GM18502 (cell line): ENCODE measurements at regions not wholly inside any gene's neighbourhood (a gene's known extent, or its start where the extent isn't known, plus 50 kb on each side); places are given as distances from the start of the nearest gene placed in this dataset.

ENCODE experiments used
- ATAC-seq: cut with Tn5 transposase; IDR thresholded peaks from one replicate; pipeline ENCODE4 v1.9.1; 2021; ENCODE audit warnings: mild to moderate bottlenecking; ENCODE audit not compliant: unreplicated experiment, poor library complexity

DNA sequence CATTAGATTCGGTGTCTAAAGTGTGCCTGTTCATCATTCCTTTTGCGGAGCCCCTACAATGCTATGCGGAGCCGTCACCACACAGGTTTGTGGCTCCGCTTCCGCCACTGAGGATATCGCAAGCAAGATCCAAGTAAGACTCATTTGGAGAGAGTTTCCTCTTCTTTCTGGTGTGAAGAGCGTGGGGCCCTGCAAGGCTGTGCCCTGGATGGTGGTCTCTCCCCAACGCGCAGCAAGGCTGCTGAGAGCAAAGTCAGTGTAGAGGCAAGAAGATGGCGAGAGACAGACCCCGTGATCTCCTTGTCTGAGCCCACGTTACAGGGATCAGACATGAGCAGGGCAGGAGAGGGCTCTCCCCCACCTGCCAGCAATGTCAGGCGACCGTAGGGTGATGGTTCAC is 96.3 kb upstream of the AFDN start:
- ATAC-seq = no peak

DNA sequence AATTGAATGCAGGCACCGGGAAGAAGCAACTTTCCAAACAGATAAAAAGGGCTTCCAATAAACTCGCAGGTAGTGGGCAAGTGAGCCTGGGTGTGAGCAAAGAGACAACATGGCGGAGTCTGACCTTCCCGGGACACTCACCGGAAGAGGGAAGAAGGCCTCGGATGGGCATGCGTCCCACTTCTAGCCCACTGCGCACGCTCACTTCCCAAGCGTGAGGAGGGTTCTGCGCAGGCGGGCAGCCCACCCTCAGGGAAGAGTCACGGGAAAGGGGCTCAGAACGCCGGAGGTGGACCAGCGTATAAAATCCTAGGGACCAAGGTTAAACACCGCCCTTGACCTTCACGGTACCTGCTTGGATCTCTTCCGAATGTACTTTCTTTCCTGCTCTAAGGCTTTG is 95.5 kb upstream of the AFDN start:
- ATAC-seq = no peak

DNA sequence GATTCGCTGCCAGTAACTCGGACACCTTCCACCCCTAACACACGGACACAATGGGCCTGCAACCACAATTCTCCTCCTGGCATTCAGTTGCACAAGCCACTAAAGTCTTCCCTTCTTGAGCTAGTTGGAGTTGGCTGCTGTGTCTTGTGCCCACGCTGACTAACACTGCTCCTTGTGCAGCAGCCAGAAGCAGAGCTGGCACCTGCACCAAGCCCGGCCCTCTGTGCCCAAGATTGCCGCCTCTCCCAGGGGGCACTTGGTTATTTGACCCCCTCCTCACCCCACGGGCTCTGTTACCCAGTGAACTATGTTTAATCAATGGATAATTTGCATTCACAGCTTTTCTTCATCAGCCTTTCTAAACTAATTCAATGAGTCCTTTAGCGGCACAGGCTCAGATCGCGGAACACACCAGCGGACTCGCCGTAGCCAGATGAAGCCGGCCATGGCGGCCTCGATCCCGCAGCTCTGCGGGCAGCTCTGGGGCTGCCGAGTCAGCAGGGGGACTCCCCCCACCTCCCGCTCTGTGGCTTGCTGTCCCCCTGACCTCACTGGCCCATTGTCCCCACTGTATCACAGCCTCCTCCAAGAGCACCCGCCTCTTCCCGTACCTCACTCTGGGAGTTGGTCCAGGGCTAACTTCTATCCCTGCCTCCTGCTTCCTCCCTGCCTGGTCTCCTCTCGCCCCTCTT is 94.8 kb upstream of the AFDN start:
- no peak for ATAC-seq

DNA sequence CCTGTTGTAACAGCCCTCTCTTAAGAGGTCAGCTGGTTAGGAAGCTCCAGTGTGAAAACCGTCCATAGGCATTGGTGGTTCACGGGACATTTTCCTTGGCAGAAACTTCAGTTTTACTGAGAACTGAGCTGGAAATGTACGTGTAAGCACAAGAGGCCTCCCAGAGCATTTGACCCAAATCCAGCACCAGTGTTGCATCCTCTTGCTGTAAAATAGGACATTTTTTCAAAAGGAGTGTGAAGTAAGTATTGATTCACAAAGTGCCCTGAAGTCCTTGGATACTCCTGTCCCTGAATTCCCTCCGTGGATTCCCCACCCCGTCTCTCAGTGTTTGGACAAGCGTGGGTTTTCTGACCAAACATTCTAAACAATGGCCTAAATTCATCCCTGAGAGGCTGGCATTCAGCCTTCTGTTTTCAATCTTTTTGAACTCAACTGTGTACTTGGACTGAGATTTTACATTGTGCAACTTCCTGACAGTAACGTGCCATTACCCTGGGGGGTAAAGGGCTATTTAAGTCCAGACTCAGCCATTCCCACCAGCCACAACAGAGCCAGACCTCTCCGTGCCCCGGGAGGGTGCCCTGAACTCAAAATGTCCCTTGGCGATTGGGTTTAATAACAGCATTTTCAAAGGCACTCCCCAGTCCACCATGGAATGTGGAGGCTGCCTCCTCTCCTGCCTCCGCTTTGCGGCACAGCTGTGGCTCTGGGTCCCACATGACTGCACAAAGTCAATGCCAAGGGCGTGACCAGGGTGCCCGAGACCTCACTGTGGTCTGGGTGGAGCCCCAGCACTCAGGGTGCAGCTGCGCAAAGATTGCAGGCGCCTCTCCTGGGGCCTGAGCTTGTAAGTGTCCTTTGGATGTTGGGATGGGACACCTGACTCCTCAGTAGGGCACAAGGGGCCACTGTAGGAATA is 92.7 kb upstream of the AFDN start:
- ATAC-seq = no peak

DNA sequence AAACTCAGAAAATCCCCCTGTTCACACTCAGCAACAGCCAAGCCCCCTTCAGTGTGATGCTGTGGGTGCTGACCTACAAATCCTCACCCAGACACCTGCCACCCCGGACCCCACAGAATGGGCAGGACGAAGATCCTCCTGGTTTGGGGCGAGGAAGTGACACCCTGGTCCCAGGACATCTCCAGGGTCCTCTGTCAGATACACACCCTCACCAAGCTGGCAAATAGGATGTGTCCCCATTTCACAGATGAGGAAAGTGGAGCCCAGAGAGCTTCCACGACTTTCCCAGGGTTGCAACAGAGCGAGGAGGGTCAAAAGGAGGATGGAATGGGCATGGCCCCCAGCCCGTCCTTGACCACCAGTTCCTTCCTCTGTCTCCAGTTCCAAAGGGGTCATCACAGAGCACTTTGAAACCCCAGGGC is 92.0 kb upstream of the AFDN start:
- no peak for ATAC-seq

DNA sequence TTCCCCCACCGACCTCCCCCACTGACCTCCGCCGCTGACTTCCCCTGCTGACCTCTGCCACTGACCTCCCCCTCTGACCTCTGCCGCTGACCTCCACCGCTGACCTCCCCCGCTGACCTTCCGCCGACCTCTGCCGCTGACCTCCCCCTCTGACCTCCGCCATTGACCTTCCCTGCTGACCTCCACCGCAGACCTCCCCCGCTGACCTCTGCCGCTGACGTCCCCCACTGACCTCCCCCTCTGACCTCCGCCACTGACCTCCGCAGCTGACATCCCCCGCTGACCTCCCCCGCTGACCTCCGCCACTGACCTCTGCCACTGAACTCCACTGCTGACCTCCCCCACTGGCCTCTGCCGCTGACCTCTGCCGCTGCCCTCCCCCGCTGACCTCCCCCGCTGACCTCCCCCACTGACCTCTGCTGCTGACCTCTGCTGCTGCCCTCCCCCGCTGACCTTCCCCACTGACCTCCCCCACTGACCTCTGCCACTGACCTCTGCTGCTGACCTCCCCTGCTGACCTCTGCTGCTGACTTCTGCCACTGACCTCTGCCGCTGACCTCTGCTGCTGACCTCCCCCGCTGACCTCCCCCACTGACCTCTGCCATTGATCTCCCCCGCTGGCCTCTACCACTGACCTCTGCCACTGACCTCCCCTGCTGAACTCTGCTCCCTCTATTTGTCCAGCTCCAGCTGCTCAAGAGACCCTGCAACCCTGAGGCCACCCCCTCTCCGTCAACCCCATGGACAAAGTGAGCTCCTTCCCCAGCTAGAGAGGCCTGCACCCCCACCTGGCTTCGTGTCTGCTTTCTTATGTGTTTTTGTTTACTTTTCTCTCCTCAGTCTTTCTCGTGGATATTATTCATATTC is 91.4 kb upstream of the AFDN start:
- no peak for ATAC-seq

DNA sequence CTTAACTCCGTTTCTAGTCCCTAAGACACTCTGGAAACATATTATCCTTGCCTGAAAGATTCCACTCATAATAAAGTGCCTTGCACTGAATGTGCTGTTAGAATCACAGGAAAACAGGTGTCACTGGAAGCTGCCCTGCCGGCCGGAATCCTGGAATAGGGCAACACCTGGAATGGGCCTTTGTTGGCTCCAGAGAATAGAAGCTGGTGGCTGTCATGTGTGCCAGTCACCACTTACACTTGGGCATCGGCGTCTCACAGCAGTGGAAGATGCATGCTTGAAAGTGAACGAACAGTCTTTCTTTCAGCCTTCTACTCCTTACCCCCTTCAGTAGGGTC is 90.8 kb upstream of the AFDN start:
- ATAC-seq = no peak

DNA sequence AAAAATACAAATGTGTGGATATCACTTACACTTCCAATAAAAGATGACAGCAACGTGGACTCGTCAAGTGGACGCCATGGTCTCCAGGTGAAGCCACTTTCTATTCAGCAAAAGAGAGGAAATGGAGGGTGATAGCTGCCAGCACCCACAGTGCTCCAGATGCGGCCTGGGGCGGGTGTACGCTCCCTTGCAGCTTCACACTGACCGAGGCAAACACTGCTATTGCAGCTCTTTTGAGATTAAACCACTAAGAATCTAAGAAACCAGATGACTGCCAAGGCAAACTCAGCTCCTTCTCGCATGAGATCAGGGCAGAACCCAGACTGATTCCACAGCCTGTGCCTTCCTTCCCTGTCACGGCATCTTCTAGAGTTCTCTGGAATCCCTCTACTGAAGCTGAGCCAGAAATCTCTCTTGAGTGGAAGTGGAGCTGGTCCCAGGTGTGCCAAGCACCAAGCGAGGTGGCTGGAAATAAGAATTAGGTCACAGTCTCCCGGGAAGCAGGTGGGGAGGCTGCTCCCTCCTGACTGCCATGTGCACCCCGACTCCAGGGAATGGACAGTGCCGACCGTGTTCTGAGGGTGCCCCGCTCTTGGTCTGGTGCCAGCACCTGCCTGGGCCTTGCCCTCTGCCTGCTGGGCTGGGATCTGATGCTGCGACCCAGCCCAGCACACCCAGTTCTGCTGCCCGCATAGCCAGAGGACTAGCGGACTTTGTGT is 90.1 kb upstream of the AFDN start:
- no peak for ATAC-seq

DNA sequence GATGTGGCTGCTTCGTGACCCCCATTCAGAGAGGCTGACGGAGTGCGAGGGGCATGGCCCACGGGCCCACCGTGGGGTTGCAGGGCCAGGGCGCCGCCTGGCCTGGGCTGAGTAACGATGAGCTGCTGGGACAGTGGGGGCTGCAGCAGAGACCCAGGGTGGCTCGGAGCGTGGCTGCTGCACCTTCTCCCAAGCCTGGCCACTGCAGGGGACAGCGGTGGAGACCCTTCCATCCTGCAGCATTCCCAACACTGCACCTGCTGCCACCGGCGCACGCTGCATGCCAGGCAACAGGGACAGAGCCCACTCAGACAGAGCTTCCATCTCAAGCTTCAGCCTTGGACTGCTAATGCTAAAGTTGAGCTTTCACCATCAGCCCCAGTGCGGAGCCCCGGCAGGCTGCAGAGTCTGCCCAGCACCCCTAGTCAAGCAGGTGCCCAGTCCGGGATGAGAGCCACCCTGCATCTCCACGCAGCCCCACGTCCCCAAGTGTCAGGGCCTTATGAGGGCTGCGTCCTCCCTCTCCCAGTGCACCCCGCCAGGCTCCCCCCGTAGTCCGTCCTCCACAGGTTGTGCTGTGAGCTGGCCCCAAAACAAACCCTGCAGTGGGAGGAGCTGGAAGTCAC is 89.4 kb upstream of the AFDN start:
- no peak for ATAC-seq

DNA sequence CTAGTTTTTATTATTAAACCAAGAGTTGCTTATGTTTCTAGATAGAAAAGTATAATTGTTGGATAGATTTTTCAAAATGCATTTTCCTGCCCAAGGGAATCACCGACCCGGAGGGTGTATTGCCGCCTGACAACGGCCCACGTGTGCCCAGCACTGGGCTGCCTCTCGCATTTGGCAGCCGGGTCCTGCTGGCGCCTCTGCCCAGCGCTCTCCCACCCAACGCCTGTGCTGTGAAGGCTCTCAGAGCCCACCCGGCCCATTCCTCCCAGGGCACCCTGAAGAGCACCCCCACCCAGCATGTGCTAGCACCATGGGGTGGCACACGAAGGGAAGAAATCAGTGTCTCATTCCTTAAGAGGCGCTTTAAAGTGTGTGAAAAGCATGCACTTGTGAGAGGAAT is 88.3 kb upstream of the AFDN start:
- ATAC-seq = no peak

DNA sequence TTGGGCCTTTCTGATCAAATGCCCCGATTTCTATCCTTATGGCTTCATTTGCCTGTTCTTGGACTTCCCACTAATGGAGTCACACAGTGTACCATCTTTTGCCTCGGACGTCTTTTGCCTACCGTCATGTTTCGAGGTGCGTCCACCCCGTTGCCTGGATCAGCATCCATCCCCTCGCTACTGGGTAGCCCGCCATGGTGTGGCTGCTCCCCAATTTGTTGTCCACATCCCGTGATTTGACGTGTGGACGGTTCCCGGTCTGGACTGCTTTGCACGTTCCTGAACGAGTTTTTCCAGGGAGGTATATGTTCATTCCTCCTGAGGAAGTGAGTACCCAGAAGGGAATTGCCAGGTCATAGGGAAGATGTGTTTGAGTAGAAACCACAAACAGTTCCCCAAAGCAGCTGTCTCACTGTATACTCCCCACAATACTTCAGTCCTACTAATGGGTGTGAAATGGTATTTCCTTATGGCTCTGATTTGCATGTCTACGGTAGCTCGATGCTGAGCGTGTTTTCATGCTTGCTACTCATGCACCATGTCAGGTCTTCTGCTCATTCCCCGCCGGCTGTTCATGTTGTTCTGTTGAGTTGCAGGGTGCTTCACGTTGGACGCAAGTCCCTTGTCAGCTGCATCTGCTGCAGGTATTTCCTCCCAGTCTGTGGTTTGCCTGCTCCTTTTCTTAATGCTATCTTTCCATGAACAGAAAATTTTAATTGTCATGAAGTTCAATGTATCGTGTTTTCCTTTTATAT is 86.8 kb upstream of the AFDN start:
- no peak for ATAC-seq

DNA sequence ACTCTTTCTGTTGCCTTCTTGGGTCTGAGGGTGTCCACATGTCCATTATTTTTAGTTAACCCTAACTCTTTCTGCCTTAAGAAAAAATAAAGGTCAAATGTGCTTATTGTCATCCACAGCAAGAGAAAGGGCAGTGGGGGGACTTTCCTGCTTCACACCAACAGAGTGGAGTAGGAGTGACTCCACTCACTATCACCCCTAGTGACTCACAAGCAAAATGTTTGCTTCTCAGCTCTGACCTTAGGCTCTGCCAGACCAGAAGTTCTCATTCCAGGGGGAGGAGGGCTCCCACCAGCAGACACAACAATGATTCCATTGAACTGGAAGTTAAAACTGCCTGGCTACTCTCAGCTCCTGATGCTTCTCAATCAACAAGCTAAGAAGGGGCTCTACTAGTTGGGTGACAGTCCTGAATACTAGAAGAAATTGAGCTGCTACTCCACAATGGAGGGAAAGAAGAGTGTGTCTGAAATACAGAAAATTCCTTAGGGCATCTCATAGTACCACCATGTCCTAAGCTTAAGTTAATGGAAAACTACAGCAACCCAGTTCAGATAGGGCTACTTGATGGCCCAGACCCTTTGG is 83.9 kb upstream of the AFDN start:
- no peak for ATAC-seq

DNA sequence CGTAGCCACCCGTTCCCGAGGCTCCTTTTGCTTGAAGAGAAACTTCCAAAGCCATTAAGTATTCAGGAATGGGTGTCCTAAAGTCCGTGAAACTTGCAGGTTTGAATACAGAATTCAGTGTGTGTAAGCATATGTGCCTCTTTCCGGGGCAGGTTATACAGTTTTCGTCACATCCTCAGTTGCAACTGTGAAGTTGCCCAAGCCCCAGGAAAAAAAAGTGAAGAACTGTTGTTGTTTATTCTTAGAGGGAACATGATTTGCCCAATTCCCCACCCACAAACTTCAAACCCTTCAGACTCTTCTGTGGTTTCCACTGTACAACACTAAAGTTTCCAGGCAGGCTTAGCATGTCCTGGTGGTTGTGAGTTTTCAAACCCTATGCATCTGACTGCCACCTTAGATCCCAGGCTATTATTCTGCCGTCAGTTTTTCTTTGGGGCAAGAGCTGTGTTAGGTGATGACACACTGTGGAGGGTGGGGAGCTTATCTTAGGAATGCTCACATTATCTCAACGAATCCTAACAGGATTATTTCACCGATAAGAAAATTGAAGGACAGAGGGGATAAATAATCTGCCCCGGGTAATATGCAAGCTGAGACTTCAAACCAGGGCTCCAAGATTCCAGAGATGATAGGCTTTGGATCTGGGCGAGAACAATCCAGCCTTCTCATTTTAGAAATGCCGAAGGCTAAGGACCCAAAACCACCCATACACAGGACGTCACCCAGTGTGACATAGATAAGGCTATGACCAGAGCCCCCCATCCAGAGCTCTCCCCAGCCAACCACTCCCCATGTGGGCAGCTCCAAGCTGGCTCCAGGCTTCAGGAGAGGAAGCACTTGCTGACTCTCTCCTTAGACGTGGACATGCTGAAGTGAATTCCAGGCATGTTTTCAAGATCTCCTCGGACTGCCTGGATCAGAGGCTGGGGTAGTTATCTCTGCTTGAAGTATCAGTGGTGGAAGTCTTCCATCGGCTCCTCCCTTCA is 81.7 kb upstream of the AFDN start:
- no peak for ATAC-seq

DNA sequence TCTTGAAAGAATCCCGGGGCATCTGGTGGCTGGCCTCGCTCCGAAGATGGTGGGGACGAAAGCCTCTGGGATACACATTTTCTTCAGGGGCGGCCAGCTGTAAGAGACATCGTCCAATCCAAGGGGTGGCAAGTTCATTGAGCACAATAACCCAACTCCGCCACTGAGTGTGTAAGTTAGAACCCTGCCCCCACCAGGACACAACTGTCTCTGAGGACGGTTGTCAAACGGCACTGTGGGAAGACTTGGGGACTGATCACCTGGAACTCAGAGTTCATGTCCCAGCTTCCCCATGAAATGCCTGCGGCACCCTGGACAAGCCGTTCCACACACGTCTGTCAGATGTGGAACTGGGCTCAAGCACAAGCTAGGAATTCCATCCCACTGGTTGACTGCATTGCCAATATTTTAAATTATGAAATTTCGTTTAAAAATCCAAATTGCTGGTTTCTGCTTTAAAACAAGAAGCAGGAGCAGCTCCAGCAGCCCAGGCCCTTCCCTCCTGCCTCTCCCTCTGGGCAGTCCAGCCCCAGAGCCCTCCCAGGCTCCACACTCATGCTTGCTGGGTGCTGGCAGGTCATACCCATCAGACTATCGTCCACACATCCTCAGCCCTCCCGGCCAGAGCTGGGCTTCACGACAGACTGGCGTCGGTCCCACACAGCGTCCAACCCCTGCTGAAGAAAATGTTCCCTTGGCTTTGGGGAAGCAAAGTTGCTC is 80.9 kb upstream of the AFDN start:
- no peak for ATAC-seq

DNA sequence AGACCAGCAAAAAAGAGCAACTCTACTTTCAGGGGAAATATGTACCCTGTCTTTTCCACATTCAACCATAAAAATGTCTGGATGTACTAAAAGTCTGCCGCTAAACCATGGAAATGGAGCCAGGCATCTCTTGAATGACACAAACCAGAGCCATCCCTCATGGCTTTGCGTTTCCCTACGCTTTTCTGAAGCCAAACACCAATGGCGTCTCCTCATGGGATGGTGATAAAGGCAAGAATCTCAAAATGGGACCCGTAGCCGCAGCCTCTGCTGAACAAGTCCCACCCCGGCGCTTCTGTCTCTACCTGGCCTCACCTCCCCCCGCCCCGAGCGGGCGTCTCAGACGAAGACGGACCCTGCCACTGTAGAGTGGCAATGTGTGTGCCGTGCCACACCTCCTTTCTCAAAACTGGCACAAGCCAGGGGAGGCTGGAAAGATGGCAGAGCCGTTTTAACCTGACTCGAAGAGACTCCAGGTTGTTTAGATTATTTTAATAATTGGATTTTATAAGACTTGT is 80.3 kb upstream of the AFDN start:
- no peak for ATAC-seq

DNA sequence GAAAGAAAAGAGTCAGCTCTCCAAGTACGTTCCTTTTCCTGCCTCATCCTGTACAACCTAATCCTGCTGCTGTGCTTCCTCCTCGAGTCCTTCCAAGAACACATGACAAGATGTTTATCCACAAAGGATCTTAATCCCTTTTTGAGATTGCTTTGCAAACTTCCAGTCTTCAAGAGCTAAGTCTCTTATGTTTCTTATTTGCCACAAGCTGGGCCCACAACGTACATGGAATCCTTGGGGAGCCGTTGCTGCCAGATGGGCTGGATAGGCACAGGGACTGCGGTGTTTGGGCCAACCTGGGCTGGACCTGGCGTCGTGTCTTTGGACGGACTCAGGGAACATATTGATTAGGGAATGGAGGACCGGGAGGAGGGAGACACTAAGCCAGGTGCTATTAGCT is 79.7 kb upstream of the AFDN start:
- no peak for ATAC-seq

DNA sequence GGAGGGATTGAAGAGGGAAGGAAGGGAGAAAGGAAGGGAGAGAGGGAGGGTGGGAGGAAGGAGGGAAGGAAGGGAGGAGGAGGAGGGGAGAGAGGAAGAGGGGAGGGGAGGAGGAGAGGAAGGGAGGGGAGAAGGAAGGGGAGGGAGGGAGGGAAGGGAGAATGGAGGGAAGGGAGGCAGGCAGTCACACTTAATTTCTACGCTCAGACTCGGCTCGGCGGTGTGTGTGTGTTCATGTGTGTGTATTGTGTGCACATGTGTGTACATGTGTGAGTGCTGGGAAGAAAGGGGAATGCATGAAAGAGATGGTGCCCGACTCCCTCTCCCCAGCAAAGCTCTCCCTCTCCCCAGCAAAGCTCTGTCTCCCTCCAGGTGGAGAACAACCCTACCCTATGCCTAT is 79.1 kb upstream of the AFDN start:
- ATAC-seq = no peak
